ENCODE measurements at regions not wholly inside any gene's neighbourhood (a gene's known extent, or its start where the extent isn't known, plus 50 kb on each side); places are given as distances from the start of the nearest gene placed in this dataset.
"Not testable (repeated sequence)": the region's sequence is repeated elsewhere in the genome, so short reads cannot be mapped to it uniquely, and the experiment has no call there.

- DNase-seq (ENCODE audit: low read depth); H3K4me3 ChIP-seq (ENCODE audit: low read depth, low read length); in situ Hi-C loops (cut with HindIII; ENCODE audit: low sequenced_read_pairs): not testable (repeated sequence)
These were observed 586.3 kb upstream of the DEFB115 start for GRCh38 chr20:30671120-30671519.

GRCh38 chr20:30675988-30676564 is 581.4 kb upstream of the DEFB115 start:
- H3K4me3 ChIP-seq (ENCODE audit: low read depth, low read length); DNase-seq (ENCODE audit: low read depth); in situ Hi-C loops (cut with HindIII; ENCODE audit: low sequenced_read_pairs): not testable (repeated sequence)

- H3K4me3 ChIP-seq (ENCODE audit: low read depth, low read length); in situ Hi-C loops (cut with HindIII; ENCODE audit: low sequenced_read_pairs); DNase-seq (ENCODE audit: low read depth): not testable (repeated sequence)
These were observed 575.2 kb upstream of the DEFB115 start for GRCh38 chr20:30682236-30682635.

- DNase-seq (ENCODE audit: low read depth); H3K4me3 ChIP-seq (ENCODE audit: low read depth, low read length); in situ Hi-C loops (cut with HindIII; ENCODE audit: low sequenced_read_pairs): not testable (repeated sequence)
These were observed 544.6 kb upstream of the DEFB115 start for GRCh38 chr20:30712861-30713260.

GRCh38 chr20:30719415-30720199 is 537.9 kb upstream of the DEFB115 start:
- in situ Hi-C loops (cut with HindIII; ENCODE audit: low sequenced_read_pairs); H3K4me3 ChIP-seq (ENCODE audit: low read depth, low read length); DNase-seq (ENCODE audit: low read depth): not testable (repeated sequence)

- DNase-seq (ENCODE audit: low read depth); in situ Hi-C loops (cut with HindIII; ENCODE audit: low sequenced_read_pairs); H3K4me3 ChIP-seq (ENCODE audit: low read depth, low read length): not testable (repeated sequence)
These were observed 534.0 kb upstream of the DEFB115 start for GRCh38 chr20:30723511-30723910.

- in situ Hi-C loops (cut with HindIII; ENCODE audit: low sequenced_read_pairs); H3K4me3 ChIP-seq (ENCODE audit: low read depth, low read length); DNase-seq (ENCODE audit: low read depth): not testable (repeated sequence)
These were observed 533.4 kb upstream of the DEFB115 start for GRCh38 chr20:30723934-30724687.

GRCh38 chr20:30724688-30725074 is 532.8 kb upstream of the DEFB115 start:
- in situ Hi-C loops (cut with HindIII; ENCODE audit: low sequenced_read_pairs); DNase-seq (ENCODE audit: low read depth); H3K4me3 ChIP-seq (ENCODE audit: low read depth, low read length): not testable (repeated sequence)

- in situ Hi-C loops (cut with HindIII; ENCODE audit: low sequenced_read_pairs); DNase-seq (ENCODE audit: low read depth); H3K4me3 ChIP-seq (ENCODE audit: low read depth, low read length): not testable (repeated sequence)
These were observed 532.3 kb upstream of the DEFB115 start for GRCh38 chr20:30725188-30725587.

- H3K4me3 ChIP-seq (ENCODE audit: low read depth, low read length); in situ Hi-C loops (cut with HindIII; ENCODE audit: low sequenced_read_pairs); DNase-seq (ENCODE audit: low read depth): not testable (repeated sequence)
These were observed 529.1 kb upstream of the DEFB115 start for GRCh38 chr20:30728271-30728885.
